GM18858 (cell line): ENCODE measurements at regions not wholly inside any gene's neighbourhood (a gene's known extent, or its start where the extent isn't known, plus 50 kb on each side); places are given as distances from the start of the nearest gene placed in this dataset.

Experiments
- ATAC-seq: cut with Tn5 transposase; IDR thresholded peaks from one replicate; pipeline ENCODE4 v1.9.1; 2021; ENCODE audit not compliant: unreplicated experiment

DNA sequence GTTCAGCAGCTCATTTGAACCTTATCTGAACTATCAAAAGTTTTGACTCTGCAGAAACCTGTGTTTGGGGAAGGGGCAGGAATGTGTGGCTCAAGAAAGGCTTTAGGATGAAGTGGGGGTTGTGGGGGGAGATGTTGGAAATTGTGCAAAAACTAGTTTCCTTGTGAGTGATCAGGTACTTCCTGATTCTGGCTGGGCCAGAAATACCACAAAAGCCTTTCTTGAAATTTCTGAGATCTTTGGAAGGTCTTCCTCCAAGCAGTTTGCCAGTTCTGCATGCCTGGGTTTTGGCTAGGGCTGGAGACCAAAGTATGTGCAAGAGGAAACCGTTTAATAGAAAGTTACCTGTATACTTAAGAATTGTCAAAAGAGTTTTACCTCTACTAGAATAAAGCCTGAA is 116.6 kb downstream of the BMP2 start:
- ATAC-seq = no peak

DNA sequence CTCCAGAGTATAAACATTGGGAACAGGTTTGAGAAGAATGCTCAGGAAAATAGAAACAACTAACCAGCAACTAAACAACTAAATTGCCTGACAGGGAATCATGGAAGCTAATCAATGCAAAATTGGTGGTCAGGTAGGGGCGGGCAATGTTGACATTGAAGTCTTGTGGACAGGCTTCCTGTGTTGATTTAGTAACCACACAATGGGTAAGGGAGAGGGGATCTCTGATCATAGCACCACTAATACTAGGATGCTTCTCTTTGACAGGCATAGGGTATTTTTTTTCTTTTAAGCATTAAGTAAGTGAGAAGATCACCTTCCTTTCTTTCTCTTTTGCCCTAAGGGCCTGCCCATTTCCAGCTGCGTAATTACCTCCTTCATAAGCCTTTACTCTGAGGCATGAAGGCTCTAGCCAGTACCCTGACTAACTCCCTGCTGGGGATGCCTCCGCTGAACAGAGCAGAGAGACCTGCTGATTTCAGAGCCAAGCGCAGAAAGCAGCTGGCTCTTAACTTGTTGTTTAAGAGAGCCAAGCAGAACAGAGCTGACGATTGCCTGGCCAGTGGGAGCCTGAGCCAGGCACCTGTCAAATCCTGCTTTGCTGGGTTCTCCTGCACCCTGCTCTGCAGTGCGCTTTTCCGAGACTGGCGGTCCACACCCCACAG is 118.7 kb downstream of the BMP2 start:
- ATAC-seq = no peak

DNA sequence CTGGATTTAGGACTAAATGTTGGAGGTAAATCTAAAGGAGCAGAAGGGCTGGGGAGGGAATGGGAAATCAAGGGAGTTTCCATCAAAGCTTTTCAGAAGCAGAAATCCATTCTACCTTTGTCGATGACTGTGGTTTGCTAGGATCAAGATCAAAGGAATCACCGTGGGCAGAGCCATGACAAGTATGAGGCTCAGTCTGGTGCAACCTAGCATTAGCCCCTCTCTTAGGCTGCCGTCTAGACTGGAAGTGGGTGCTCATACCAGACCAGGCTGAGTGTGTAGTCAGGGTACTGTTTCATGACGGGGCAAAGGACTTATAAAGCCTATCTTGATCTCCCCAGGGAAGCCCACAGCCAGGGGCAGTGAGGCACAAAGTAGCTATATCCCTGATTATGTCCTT is 120.5 kb downstream of the BMP2 start:
- ATAC-seq = no peak

DNA sequence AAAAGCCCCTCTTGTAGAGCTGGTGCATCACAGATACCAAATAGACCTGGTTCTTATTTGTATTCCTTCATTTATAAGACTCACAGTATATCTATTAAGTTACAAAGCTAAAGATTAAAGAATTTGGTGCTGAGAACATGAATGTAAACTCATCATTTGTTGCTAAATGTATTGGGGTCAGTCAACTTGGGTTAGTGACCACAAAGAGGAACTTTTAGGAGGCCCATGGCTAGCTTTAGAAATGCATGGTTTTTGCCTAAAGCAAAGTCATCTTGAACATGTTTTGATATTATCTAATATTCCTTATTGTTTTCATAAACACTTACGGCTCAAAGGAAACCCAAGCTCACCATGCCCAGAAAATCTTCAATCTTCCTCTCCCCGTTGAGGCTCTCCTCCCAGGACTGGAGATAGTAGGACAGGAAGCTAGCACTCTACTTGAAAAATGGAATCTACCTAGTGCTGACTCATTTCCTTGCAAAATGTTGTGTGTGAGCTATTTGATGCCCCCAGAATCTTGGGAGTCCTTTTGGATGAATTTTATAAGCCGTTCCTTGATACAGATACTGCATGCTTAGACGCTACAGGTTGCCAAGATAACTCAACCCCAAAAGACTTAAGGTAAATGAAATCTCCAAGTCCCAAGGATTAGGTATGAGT is 121.4 kb downstream of the BMP2 start:
- ATAC-seq = no peak

DNA sequence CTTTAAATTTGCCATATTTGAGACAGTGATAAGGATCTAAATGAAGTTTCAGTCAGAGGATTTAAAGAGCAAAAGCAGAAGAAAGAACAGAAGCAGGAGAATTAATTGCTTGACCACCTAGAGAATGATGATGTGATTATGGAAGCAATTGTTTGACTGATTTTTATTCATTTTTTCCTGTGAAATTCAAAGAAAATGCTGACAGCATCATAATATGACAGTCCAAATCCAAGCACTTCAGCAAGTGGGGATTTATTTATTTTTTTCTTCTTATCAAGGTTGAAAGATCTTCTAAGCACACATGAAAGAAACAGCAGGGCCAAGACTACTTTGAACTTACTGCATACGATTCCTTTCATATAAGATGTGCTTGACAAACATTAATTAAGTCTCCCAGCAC is 125.2 kb downstream of the BMP2 start:
- no peak for ATAC-seq

DNA sequence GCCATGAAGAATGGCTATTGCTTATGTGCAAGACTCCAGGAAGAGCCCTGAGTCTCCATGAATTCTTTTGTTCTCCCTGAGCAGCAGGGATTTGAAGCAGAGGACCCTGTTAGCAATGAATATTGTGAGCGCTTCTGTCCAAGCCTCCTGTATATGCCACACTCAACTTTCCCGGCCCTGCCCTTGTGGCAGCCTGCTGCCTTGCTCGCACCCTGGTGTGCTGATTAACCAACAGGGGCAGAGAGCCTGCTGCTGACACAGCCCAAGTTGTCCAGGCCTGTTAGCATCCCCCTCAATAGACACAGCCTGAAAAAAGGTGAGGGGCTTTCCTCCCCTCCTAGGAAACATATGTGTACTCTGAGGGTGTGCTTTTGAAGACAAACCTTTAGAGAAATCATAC is 131.4 kb downstream of the BMP2 start:
- ATAC-seq = no peak

DNA sequence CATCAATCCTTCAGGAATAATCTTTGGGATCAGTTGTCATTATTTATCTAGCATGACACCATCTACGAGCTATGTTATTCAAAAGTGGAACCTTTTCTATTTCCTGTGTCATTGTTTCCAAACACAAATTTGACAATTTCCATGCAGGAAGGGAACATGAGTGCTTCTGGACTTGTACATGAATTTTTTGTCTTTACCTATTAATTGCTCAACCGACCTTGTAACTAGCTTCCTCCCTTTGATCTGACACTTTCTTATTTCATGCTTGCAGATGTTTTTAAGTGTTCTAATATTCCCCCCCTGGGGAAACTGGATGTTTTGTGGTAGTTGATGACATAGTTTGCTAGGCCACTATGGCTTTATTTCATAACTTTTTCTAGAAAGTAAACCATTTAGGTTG is 139.4 kb downstream of the BMP2 start:
- ATAC-seq = no peak

DNA sequence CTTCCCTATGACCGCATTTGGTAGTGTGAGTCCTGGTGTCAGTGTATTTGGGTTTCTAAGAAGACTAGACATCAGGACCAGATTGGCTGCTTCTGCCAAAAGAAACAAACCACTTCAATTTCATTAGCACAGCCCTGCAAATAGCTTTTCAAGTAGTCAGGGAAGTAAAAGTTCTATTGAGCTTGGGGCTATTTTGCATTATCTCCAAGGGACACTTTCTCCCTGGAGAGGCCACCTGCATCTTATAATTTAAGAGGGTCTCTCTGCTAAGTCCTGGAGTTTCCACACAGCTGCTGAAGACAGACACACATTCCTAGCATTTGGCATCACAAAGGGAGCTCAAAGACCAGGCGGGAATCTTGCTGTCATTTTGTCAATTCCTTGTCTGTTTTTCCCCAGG is 141.2 kb downstream of the BMP2 start:
- ATAC-seq = no peak

DNA sequence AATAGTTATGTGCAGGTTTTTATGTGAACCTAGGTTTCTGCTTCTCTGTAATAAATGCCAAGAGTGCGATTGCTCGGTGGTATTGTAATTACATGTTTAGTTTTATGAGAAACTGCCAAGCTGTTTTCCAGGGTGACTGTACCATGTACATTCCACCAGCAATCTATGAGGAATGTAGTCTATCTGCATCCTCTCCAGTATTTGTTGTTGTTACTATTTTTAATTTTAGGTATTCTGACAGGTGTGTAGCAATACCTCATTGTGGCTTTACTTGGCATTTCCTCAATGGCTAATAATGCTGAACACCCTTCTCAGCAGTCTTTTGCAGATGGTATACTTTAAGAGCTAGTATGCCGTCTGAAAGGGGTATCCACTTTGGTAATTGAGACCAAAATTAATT is 142.1 kb downstream of the BMP2 start:
- no peak for ATAC-seq

DNA sequence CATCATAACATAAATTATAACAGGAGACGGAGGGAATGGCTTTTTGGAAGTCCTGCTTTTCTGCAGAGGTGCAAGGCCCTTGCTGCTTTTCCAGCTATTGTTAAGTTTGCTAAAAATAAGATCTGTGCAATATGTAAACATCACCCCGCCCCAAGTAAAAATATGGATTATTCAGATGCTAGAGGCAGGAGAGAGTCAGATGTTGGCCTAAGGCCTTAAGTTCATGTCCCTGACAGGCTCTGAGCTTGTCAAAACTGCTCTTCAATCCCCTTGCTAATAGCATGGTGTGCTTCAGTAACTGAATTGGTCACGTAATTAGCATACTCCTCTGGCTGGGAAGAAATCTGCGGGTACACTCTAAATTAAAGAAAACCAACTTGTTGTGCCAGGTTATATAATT is 147.5 kb downstream of the BMP2 start:
- ATAC-seq = no peak

DNA sequence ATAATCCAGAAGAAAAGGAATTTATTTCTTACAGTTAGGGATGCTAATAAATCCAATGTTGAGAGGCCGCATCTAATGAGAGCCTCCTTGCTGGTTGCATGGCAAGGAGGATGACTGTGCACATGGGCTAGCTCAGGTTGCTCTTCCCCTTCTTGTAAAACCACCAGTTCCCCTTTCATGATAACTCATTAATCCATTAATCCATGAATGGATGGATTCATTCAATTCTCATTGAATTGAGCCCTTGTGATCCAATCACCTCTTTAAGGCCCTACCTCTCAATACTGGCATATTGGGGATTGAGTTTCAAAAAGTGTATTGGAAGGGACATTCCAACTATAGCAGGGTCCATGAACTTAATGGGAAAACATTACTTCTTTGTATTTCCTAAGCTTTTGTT is 149.5 kb downstream of the BMP2 start:
- no peak for ATAC-seq

DNA sequence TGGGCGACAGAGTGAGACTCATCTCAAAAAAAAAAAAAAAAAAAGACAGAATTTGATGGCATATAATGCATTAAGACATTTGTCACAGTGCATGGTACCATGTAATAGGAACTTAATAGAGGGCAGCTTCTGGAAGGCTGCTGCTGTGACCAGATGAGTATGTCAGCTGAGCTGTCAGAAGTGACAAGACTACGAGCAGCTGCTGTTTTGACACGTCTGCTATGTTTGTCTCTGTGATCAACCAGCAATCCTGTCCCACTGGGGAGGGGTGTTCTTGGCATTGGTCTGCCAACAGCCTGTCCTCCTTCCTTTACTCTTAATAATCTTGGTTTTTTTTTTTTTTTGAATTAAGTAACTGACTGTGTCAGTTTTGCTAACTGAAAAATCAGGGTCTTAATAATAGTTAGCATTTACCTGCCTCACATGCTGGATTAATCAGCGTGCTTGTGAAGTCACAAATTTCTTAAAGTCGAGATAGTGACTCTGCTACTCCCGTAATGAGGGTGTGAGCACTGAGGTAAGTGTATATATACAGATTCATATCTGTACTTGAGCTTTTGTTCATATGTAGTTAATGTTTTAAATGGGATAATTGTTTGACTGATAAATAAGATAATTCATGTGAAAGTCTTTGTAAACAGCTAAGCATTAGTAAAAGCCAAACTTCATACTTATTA is 152.4 kb downstream of the BMP2 start:
- ATAC-seq = no peak

DNA sequence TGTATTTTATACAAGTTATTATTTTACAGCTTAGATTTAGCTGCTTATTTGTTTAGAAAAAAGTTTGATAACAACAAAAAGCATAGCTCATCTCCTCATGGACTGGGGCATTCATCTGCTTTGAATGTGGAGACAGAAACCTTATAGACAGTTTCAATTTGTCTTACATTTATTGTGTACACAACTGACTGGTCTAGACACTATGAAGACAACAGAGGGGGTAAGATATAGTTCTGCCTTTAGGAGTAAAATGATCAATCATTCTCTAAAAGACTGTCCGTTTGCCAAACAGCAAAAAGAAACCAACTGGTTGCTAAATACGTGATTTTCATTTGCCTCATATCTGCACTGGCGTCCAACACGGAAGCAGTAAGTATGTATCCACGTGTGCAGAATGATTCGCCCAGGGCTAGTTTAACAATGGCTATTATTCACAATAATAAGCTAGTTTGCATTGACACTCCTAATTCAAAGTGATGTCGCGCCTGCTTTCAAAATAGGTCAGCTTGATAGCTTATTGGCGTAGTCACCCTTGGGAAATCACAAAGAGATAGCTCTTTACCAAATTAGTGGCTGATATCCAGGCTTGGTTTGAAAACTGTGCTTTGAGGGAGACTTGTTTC is 153.6 kb downstream of the BMP2 start:
- no peak for ATAC-seq

DNA sequence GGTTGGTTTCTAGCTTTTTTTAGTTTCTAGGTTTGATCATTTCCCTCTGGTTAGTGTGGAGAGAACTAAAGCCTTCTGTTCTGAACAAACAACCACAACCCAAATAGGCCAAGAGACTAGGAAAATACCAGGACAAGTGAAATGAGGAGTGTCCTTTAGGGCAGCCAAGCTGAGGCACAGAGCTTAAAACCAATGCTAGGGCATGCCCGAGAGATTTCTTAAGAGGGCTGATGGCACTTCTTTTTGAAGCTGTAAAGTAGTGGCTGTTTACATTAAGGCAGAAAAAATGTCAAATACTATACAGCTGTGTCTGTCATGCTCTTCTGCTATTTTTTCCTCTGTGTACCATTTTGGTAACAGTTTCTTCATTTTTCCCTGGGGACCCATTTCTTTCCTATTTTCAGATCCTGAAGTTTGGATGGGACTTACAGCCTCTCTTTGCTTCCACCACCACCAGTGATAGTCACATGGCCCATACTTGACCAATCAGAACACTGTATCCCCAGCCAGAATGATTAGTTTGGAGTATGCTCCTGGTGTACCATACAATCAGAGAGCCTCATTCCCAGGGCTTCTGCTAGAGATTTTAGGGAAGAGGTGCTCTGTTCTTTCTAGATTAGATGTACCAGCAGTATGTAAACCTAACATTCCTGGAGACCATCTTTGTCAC is 154.4 kb downstream of the BMP2 start:
- no peak for ATAC-seq

DNA sequence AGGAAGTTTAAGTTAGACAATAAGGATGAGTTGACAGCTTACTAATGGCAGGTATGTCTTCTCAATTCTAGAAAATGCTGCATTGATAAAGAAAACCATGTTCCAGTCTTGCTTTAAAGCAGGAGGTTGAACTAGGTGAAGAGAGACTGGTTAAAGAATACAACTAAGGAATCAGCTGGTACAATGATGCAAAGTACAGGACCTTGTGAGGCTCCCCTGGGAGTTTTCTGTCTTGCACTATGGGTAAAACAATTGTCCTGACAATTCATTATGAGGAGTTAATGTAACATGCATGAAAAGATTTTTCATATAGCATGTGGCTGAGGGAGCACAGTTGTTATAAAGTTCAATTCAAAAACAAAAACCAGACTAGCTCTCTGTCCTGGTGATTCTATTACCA is 157.2 kb downstream of the BMP2 start:
- ATAC-seq = no peak

DNA sequence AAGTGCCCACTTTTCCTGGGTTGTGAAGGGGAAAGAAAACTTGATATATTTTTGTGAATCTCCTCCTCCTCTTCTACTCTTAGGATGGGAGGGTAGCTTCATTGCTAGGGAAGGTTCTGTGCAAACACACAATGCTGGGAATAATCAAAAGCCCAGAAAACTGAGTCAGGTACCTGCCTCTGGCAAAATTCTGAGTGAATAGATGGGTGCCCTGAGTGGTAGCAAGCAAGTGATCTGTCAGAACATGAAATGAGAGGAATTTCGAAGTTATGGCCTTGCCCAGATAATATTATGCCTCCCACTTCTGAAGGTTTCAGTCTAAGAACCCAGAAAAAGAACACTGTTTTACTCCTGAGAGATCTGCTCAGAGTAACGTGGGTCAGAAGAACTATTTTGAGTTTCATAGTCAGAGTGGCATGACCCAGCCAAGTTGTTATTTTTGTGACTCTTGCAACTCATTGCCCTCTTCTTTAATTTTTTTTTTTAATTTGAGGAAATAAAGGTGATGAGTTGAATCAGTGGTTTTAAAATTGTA is 158.3 kb downstream of the BMP2 start:
- no peak for ATAC-seq

DNA sequence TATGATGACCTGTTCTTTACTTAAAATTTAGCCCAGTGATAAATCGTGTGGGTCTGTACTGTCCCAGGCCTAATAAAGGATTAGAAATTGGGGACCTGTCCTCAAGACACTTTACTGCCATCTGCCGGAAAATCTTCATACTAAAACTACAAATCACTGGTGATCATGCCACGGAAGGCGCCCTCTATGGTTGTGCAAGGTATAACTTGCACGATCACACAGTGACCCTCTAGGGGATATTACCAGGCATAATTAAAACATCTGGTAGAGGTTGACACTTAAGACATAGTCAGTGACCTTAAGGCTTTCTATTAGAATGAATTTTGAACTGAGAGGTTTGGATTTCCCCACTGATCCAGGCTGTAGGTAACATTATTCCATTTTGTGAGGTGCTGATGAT is 172.6 kb downstream of the BMP2 start:
- ATAC-seq = no peak

DNA sequence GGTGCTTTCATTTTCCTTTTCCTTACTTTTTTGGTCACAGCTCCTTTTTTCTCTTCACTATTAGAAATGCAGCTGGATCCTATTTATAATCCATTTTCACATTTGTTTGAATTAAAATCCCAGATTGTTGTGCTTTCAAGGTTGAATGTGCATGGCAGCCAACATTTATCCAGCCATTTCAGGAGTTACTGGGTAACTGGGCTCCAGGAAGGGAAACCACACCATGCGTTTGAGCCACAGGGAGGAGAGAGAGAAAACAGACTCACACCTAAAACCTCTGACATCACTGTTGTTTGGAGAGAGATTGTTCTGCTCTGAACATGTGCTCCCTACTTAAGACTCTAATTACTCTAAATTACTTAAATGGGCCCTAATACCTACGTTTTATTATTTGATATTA is 173.4 kb downstream of the BMP2 start:
- no peak for ATAC-seq

DNA sequence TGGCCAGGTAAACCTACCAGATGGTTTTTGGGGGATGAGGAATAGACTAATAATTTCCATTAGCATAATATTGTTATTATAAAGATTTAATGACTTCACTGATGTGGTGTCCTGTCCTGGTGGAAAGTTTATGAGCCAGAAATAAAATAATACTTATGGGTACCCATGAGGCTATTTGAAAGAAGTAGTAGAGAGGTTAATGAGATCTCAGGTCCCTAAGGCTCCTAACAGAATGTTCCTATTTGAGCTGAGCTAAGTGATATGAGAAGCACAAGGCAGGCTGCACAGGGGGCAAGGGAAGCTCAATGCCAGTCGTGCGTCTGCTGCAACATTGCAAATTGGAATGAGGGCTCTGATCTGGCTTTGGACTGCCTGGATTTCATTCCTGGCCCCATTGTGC is 174.1 kb downstream of the BMP2 start:
- no peak for ATAC-seq

DNA sequence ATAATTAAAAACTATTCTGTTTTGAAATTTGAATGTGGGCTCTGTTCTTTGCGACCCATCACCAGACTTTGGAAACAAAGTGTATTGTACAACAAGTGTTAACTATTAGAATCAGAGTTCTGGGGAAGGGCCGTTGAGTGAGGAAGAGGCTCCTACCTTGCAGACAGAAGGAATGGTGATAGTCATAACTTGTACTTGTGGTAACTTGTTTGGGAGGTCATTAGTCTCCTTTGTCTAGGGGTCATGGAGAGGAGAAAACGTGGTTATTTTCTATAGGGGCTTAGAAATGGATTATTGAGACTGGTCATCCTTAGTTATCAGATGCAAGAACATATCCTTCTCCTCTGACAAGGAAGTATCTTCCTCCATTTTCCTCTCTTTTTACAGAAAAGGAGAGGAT is 174.8 kb downstream of the BMP2 start:
- no peak for ATAC-seq

DNA sequence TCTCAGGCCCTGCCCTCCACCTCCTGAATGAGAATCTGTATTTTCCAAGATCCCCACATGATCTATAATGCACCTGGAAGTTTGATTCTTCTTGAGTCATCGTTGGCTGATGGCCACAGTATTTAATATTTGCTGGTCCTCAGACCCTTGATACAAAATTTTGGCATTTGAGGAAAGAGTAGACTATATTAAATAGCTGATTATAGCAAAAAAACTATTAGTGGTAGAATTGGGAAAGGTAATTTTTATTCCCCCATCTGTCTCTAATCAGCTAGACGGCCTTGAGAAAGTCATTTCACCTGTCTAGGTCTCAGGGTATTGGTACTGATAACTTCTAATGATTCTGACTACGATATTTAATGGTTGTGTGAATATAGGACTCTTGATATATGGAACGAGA is 176.8 kb downstream of the BMP2 start:
- no peak for ATAC-seq
